GM12878 (cell line): ENCODE measurements at regions not wholly inside any gene's neighbourhood (a gene's known extent, or its start where the extent isn't known, plus 50 kb on each side); places are given as distances from the start of the nearest gene placed in this dataset.

Experiments used
- ATAC-seq: fragments of 200-7000 bp; cut with Tn5 transposase; 3 replicates; pipeline ENCODE4 v1.9.1; 2020; ENCODE audit warnings: mild to moderate bottlenecking, moderate library complexity
- BruUV-seq: library from RNA; stranded (reverse); fragments of 400-500 nt; replicated peaks from 2 replicates; lab custom pipeline; 2021; lab: Mats Ljungman, UMichigan
- CTCF ChIA-PET: fragments of 300-600 bp; sonication (Branson Sonifier 250); formaldehyde crosslinking; extraction: SDS; loops from one replicate; lab custom pipeline; 2021; ENCODE audit warnings: inconsistent platforms; lab: Yijun Ruan, JAX
- POLR2A ChIA-PET: fragments of 350-600 bp; formaldehyde crosslinking; extraction: SDS; loops from one replicate; lab custom pipeline; 2021; ENCODE audit warnings: inconsistent platforms; lab: Charles Lee
- RAD21 ChIA-PET: fragments of 300-600 bp; sonication (Branson Sonifier 250); formaldehyde crosslinking; loops from one replicate; lab custom pipeline; 2023; ENCODE audit warnings: antibody characterized with exemption; ENCODE audit not compliant: unreplicated experiment; lab: Charles Lee
- SMC1A ChIA-PET: fragments of 300-600 bp; sonication (Branson Sonifier 250); formaldehyde crosslinking; loops from one replicate; lab custom pipeline; 2023; ENCODE audit not compliant: unreplicated experiment, uncharacterized antibody; lab: Charles Lee
- DNase-seq: peaks from one replicate; pipeline ENCODE4 v3.0.0-alpha.2; 2011; ENCODE audit warnings: low read depth, low spot score
- FAIRE-seq: peaks from 3 replicates; lab custom pipeline; 2011; peaks lifted over from hg19 to GRCh38; lab: Jason Lieb, UNC
- H2AFZ ChIP-seq: 2 replicates; pipeline ENCODE4 v1.6.0; 2011; ENCODE audit warnings: low read depth, low read length, control low read depth; ENCODE audit not compliant: control insufficient read depth
- H3K27ac ChIP-seq: 2 replicates; pipeline ENCODE4 v1.5.1; 2011; ENCODE audit warnings: control low read depth; ENCODE audit not compliant: control insufficient read depth, insufficient read depth
- H3K27me3 ChIP-seq, 2 experiments: replicated peaks in 1 of 2; 2 replicates each; pipeline versions ENCODE4 v1.6.0 to v1.6.1; 2011; ENCODE audit warnings: low read length in 1 of 2; ENCODE audit not compliant: control insufficient read depth in 2 of 2, insufficient read depth in 2 of 2
- H3K36me3 ChIP-seq, 2 experiments: 2 replicates each; pipeline ENCODE4 v1.5.1; 2011; ENCODE audit warnings: low read length in 1 of 2; ENCODE audit not compliant: control insufficient read depth in 2 of 2, insufficient read depth in 2 of 2
- H3K4me1 ChIP-seq: 2 replicates; pipeline ENCODE4 v1.6.1; 2011; ENCODE audit warnings: mild to moderate bottlenecking, low read length, moderate library complexity, mixed read lengths; ENCODE audit not compliant: control insufficient read depth, insufficient read depth
- H3K4me2 ChIP-seq: 2 replicates; pipeline ENCODE4 v1.6.0; 2011; ENCODE audit warnings: control low read depth; ENCODE audit not compliant: control insufficient read depth, insufficient read depth
- H3K4me3 ChIP-seq: fragments of 200-600 bp; sonication (generic); 2 replicates; pipeline ENCODE4 v1.5.1; 2016
- H3K79me2 ChIP-seq: 2 replicates; pipeline ENCODE4 v1.6.0; 2011; ENCODE audit warnings: low read length; ENCODE audit not compliant: control insufficient read depth, insufficient read depth
- H3K9ac ChIP-seq: 2 replicates; pipeline ENCODE4 v1.8.0; 2011; ENCODE audit warnings: low read length, control low read depth, mixed read lengths; ENCODE audit not compliant: control insufficient read depth, insufficient read depth
- H3K9me3 ChIP-seq: replicated peaks from 3 replicates; pipeline ENCODE4 v1.5.1; 2011; ENCODE audit warnings: mild to moderate bottlenecking, low read length; ENCODE audit not compliant: control insufficient read depth, insufficient read depth
- H4K20me1 ChIP-seq: 2 replicates; pipeline ENCODE4 v1.6.0; 2011; ENCODE audit not compliant: control insufficient read depth, insufficient read depth
- BMI1 ChIP-seq: fragments of 450-650 bp; IDR thresholded peaks from 2 replicates; pipeline ENCODE4 v1.6.1; 2016; ENCODE audit warnings: mild to moderate bottlenecking, moderate library complexity, borderline replicate concordance
- CEBPZ ChIP-seq: fragments of 150-350 bp; IDR thresholded peaks from 2 replicates; pipeline ENCODE4 v1.6.1; 2016; ENCODE audit warnings: low read depth, low read length
- EGR1 ChIP-seq, 2 experiments: IDR thresholded peaks; 1 replicate in 1 of 2; 2 replicates in 1 of 2; pipeline ENCODE4 v1.6.1; 2011 to 2012; ENCODE audit warnings: low read depth in 2 of 2, low read length in 2 of 2, borderline replicate concordance in 1 of 2, mild to moderate bottlenecking in 1 of 2, moderate library complexity in 1 of 2
- ESRRA ChIP-seq: IDR thresholded peaks from 2 replicates; pipeline ENCODE4 v1.6.1; 2012; ENCODE audit warnings: mild to moderate bottlenecking, low read length, improper control_type of control experiment
- FOS ChIP-seq: IDR thresholded peaks from 3 replicates; pipeline ENCODE4 v1.6.1; 2011; ENCODE audit warnings: borderline replicate concordance; ENCODE audit not compliant: insufficient read length; ENCODE audit errors: extremely low read depth
- GATAD2B ChIP-seq: fragments of 450-650 bp; conservative IDR thresholded peaks from 2 replicates; pipeline ENCODE4 v1.6.1; 2017; ENCODE audit warnings: low read depth, mild to moderate bottlenecking, moderate library complexity
- IKZF1 ChIP-seq: fragments of 450-650 bp; conservative IDR thresholded peaks from 2 replicates; pipeline ENCODE4 v1.6.1; 2017; ENCODE audit warnings: antibody characterized with exemption, mild to moderate bottlenecking
- KDM1A ChIP-seq: fragments of 200-600 bp; sonication (generic); IDR thresholded peaks from 2 replicates; pipeline ENCODE4 v1.6.1; 2016; ENCODE audit warnings: borderline replicate concordance
- NFYA ChIP-seq: IDR thresholded peaks from 2 replicates; pipeline ENCODE4 v1.6.1; 2011; ENCODE audit warnings: low read depth, mild to moderate bottlenecking, low read length, improper control_type of control experiment, borderline replicate concordance
- RELB ChIP-seq: fragments of 450-650 bp; IDR thresholded peaks from 2 replicates; pipeline ENCODE4 v1.6.1; 2017; ENCODE audit warnings: low read depth, mild to moderate bottlenecking, moderate library complexity
- SMARCA5 ChIP-seq: fragments of 450-650 bp; IDR thresholded peaks from 2 replicates; pipeline ENCODE4 v1.6.1; 2017; ENCODE audit warnings: mild to moderate bottlenecking
- TARDBP ChIP-seq: IDR thresholded peaks from 2 replicates; pipeline ENCODE4 v1.6.1; 2016; ENCODE audit warnings: borderline replicate concordance
- TCF7 ChIP-seq: IDR thresholded peaks from 2 replicates; pipeline ENCODE4 v1.6.1; 2014; ENCODE audit warnings: antibody characterized with exemption, borderline replicate concordance
- ZNF687 ChIP-seq: fragments of 450-650 bp; IDR thresholded peaks from 2 replicates; pipeline ENCODE4 v1.6.1; 2017; ENCODE audit warnings: mild to moderate bottlenecking, moderate library complexity
- WGBS: methylation state at CpG from one replicate; pipeline ENCODE4 v1.1.6; 2016; ENCODE audit warnings: low lambda C conversion rate; ENCODE audit not compliant: insufficient replicate concordance, insufficient coverage; ENCODE audit errors: missing lambda C conversion rate; 5-methylcytosine and 5-hydroxymethylcytosine counted together
- in situ Hi-C: fragments of 300-500 bp; cut with MboI; formaldehyde crosslinking; loops from 9 replicates; pipeline ENCODE4 v1.14.3; 2018; ENCODE audit warnings: mixed read lengths
- intact Hi-C: fragments of 100-400 bp; cut with micrococcal nuclease; formaldehyde crosslinking; loops from one replicate; pipeline ENCODE4 v1.14.2; 2022; ENCODE audit not compliant: unreplicated experiment

- Histone ChIP-seq H3K4me2 (no peak overlapping the region), H2AFZ (no peak overlapping the region), H3K79me2 (no peaks in the 10 kb centered on the region), H3K4me1 (no peaks in the 10 kb centered on the region), H3K4me3 (no peak overlapping the region), H3K27me3 (no peaks in the 10 kb centered on the region), H3K36me3 (no peaks in the 10 kb centered on the region), H3K9ac (no peak overlapping the region), H3K9me3 (no peaks in the 10 kb centered on the region), H3K27ac (no peak overlapping the region), H4K20me1 (no peaks in the 10 kb centered on the region)
- FAIRE-seq (no peak), DNase-seq (no peak), ATAC-seq (no peak)
- ChIA-PET CTCF (interaction anchor here (0.6 kb wide), 1 partner anchor 511 kb away, joined by 4 read pairs; no protein-coding TSS in a partner anchor), SMC1A (interaction anchor here (1.0 to 1.4 kb wide), 2 partner anchors 10 to 28 kb away, joined by 3 read pairs; no protein-coding TSS in a partner anchor), RAD21 (no interaction called here), POLR2A (no interaction called here)
- no TSS peak for BruUV-seq
- TF ChIP-seq CEBPZ (no peak), ESRRA (no peak), TCF7 (no peak), BMI1 (no peak), FOS (no peak), GATAD2B (no peak), TARDBP (no peak), KDM1A (no peak), NFYA (no peak), ZNF687 (no peak), SMARCA5 (no peak), IKZF1 (no peak), RELB (no peak), EGR1 (IDR thresholded peaks at IDR 0.05; ENCODE audit: borderline replicate concordance in 1 of 2, low read depth in 2 of 2, low read length in 2 of 2) (no peak)
- in situ Hi-C loops, result no loop called here
- intact Hi-C loops, result no loop called here
- whole genome bisulfite sequencing, result 26% methylated on average over 5 of the region's 5 CpGs
Measured at GRCh38 chr3:145219355-145220235, 941.4 kb downstream of the PLOD2 start.
